Upper lobe of left lung (tissue), 6 donors: ENCODE measurements at regions not wholly inside any gene's neighbourhood (a gene's known extent, or its start where the extent isn't known, plus 50 kb on each side); places are given as distances from the start of the nearest gene placed in this dataset.

Source experiments
- ATAC-seq, 2 donors: fragments of 200-7000 bp; cut with Tn5 transposase; one replicate each; pipeline ENCODE4 v1.9.1; 2022; ENCODE audit warnings: mild to moderate bottlenecking in 2 of 2, moderate library complexity in 2 of 2; ENCODE audit not compliant: low FRiP score in 2 of 2
- DNase-seq, 2 donors: peaks; one replicate each; pipeline ENCODE4 v3.0.0-alpha.2; 2019 to 2020
- H3K27ac ChIP-seq, 4 donors: fragments of 200-600 bp; sonication (generic); one replicate each; pipeline ENCODE4 v1.5.1; 2016 to 2019
- H3K27me3 ChIP-seq, 4 donors: fragments of 200-600 bp; sonication (generic); one replicate each; pipeline ENCODE4 v1.5.1; 2017 to 2019
- H3K36me3 ChIP-seq, 4 donors: fragments of 200-600 bp; sonication (generic); one replicate each; pipeline ENCODE4 v1.5.1; 2016 to 2019
- H3K4me1 ChIP-seq, 4 donors: fragments of 200-600 bp; sonication (generic); one replicate each; pipeline ENCODE4 v1.5.1; 2018 to 2019
- H3K4me3 ChIP-seq, 4 donors: fragments of 200-600 bp; sonication (generic); one replicate each; pipeline ENCODE4 v1.5.1; 2017 to 2019; ENCODE audit warnings: mild to moderate bottlenecking in 2 of 4, moderate library complexity in 1 of 4
- H3K9me3 ChIP-seq, 4 donors: fragments of 200-600 bp; sonication (generic); one replicate each; pipeline ENCODE4 v1.5.1; 2018 to 2019
- EP300 ChIP-seq, 4 donors: sonication (generic); formaldehyde crosslinking; IDR thresholded peaks; one replicate each; pipeline ENCODE4 v1.5.1; 2017; ENCODE audit warnings: antibody characterized with exemption in 4 of 4, control low read depth in 2 of 4
- POLR2A ChIP-seq, 4 donors: fragments of 450-650 bp; IDR thresholded peaks; one replicate each; pipeline ENCODE4 v1.5.1; 2016 to 2017; ENCODE audit warnings: antibody characterized with exemption in 4 of 4, mild to moderate bottlenecking in 2 of 4
- POLR2AphosphoS5 ChIP-seq, 2 donors: sonication (generic); formaldehyde crosslinking; IDR thresholded peaks; one replicate each; pipeline ENCODE4 v1.5.1; 2017; ENCODE audit warnings: antibody characterized with exemption in 2 of 2
- WGBS, 2 donors: methylation state at CpG; one replicate each; pipeline ENCODE4 v1.1.5; 2017 to 2018; 5-methylcytosine and 5-hydroxymethylcytosine counted together
- TF ChIP-seq, protein P1 (sequence below), 6 experiments: fragments of 450-650 bp in 4 of 6; fragments of 200-600 bp in 2 of 6; sonication (generic) in 2 of 6; IDR thresholded peaks; one replicate each; pipeline ENCODE4 v1.5.1; 2016 to 2019; ENCODE audit warnings: antibody characterized with exemption in 6 of 6
- donor health status: DM: no; HTN: no; CAD: no; lungs with moderate emphysema.
- donor health status: DM: no; HTN: yes; CAD: no; lungs with severe emphysema.

- Histone ChIP-seq H3K27me3 (no peaks in the 10 kb centered on the region), H3K27ac (no peak overlapping the region), H3K9me3 (no peaks in the 10 kb centered on the region), H3K4me3 (no peak overlapping the region), H3K4me1 (no peaks in the 10 kb centered on the region), H3K36me3 (no peaks in the 10 kb centered on the region)
- 71 to 74% methylated on average over 4 of the region's 4 CpGs for WGBS, 2 donors
- no peak for TF ChIP-seq EP300 (IDR thresholded peaks at IDR 0.05)
- TF ChIP-seq POLR2AphosphoS5 (IDR thresholded peaks at IDR 0.05): no peak
- no peak for TF ChIP-seq POLR2A (IDR thresholded peaks at IDR 0.05)
- TF ChIP-seq, protein P1, sequence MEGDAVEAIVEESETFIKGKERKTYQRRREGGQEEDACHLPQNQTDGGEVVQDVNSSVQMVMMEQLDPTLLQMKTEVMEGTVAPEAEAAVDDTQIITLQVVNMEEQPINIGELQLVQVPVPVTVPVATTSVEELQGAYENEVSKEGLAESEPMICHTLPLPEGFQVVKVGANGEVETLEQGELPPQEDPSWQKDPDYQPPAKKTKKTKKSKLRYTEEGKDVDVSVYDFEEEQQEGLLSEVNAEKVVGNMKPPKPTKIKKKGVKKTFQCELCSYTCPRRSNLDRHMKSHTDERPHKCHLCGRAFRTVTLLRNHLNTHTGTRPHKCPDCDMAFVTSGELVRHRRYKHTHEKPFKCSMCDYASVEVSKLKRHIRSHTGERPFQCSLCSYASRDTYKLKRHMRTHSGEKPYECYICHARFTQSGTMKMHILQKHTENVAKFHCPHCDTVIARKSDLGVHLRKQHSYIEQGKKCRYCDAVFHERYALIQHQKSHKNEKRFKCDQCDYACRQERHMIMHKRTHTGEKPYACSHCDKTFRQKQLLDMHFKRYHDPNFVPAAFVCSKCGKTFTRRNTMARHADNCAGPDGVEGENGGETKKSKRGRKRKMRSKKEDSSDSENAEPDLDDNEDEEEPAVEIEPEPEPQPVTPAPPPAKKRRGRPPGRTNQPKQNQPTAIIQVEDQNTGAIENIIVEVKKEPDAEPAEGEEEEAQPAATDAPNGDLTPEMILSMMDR (IDR thresholded peaks at IDR 0.05): no peak
- no peak for ATAC-seq
- DNase-seq: no peak
Observed at GRCh38 chr3:145739926-145740325, 421.1 kb downstream of the PLOD2 start.

DNA sequence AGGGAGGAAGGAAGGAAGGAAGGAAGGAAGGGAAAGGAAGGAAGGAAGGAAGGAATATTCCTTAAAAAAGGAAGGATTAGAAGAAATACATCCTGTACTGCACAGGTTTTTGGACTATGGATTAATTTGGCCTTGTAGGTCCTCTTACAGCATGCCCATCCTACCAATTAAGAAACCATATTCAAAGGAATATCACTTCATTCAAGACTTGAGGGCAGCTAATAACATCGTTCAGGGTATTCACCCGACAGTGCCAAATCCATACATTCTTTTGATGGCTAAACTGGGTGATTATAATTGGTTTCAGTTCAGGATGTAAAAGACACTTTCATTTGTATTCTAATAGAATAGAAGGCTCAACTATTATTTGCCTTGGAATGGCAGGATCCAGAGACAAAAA, 410.3 kb downstream of the PLOD2 start:
- Histone ChIP-seq H3K27me3 (no peaks in the 10 kb centered on the region), H3K27ac (no peak overlapping the region), H3K4me1 (no peaks in the 10 kb centered on the region), H3K9me3 (no peaks in the 10 kb centered on the region), H3K4me3 (no peak overlapping the region), H3K36me3 (no peaks in the 10 kb centered on the region)
- 88 to 97% methylated on average over 2 of the region's 2 CpGs for WGBS, 2 donors
- no peak for ATAC-seq
- DNase-seq: no peak
- TF ChIP-seq, protein P1 (IDR thresholded peaks at IDR 0.05): no peak
- TF ChIP-seq EP300 (IDR thresholded peaks at IDR 0.05) (no peak), POLR2AphosphoS5 (IDR thresholded peaks at IDR 0.05) (no peak), POLR2A (IDR thresholded peaks at IDR 0.05) (no peak)

- TF ChIP-seq POLR2AphosphoS5 (IDR thresholded peaks at IDR 0.05) (no peak), POLR2A (IDR thresholded peaks at IDR 0.05) (no peak), EP300 (IDR thresholded peaks at IDR 0.05) (no peak)
- TF ChIP-seq, protein P1 (IDR thresholded peaks at IDR 0.05): no peak
- Histone ChIP-seq H3K4me1 (no peaks in the 10 kb centered on the region), H3K27ac (no peak overlapping the region), H3K27me3 (no peaks in the 10 kb centered on the region), H3K4me3 (no peak overlapping the region), H3K9me3 (no peaks in the 10 kb centered on the region), H3K36me3 (no peaks in the 10 kb centered on the region)
- WGBS, 2 donors: 55 to 65% methylated on average over 1 of the region's 1 CpG
- no peak for DNase-seq
- ATAC-seq: no peak
Observed at GRCh38 chr3:145752576-145752975, 408.4 kb downstream of the PLOD2 start.

DNA sequence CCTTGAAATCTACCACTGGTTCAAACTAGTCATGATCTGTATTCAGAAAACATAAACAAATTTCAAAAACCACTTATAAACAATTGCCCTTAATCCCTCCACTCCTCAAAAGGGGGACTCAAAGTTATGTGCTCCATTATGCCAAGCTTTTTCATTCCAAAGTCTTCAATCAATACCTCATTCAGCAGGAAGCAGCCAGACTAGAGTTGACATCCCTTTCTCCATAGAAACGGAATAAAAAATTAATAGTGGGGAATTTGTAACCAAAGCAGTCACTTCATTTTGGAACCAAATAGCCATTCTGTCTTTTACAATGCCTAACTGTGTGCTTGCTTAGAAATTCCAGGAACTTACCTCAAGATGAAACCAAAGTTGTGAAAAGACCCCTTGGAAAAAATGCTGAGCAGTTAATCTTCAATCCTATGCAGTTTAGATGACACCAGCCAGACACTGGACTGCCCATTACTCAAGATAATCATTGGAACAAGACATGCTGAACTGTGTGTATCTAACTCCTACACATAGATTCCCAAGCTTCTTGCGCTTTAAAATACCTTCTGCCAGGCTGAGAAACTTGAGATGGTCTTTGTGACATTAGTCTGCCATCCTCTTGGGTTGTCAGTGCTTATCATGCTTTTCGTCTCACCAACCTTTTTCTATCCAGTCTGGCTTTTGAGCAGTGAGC, 406.2 kb downstream of the PLOD2 start:
- WGBS, 2 donors: 81 to 84% methylated on average over 3 of the region's 3 CpGs
- no peak overlapping the region for H3K27ac ChIP-seq
- H3K27me3 ChIP-seq: no peaks in the 10 kb centered on the region
- no peaks in the 10 kb centered on the region for H3K36me3 ChIP-seq
- H3K4me3 ChIP-seq: no peak overlapping the region
- no peak for DNase-seq
- H3K9me3 ChIP-seq: no peaks in the 10 kb centered on the region
- TF ChIP-seq EP300 (IDR thresholded peaks at IDR 0.05): no peak
- TF ChIP-seq, protein P1 (IDR thresholded peaks at IDR 0.05): no peak
- no peak for TF ChIP-seq POLR2AphosphoS5 (IDR thresholded peaks at IDR 0.05)
- no peak for TF ChIP-seq POLR2A (IDR thresholded peaks at IDR 0.05)
- H3K4me1 ChIP-seq: no peaks in the 10 kb centered on the region
- no peak for ATAC-seq

DNA sequence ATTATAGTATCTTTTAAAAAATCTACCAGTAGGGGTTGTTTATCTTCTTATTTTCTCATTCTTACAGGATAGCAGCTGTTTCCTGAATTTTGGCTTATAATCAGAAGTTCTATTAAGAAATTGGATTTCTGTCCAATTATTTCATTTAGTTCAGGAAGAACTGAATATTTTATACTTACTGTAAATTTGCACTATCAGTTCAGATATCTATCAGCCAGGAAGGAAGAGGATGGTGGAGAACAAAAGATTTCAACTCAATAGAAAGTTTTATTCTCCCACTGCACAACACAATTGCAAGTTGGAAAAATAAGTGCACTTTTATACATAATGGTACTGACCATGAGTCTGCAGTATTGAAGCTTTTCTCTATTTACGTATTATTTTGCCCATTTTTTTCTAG, 400.9 kb downstream of the PLOD2 start:
- Histone ChIP-seq H3K27ac (no peak overlapping the region), H3K27me3 (no peaks in the 10 kb centered on the region), H3K4me1 (no peaks in the 10 kb centered on the region), H3K4me3 (no peak overlapping the region), H3K9me3 (no peaks in the 10 kb centered on the region), H3K36me3 (no peaks in the 10 kb centered on the region)
- ATAC-seq (no peak), DNase-seq (no peak)
- WGBS, 2 donors: 81 to 82% methylated on average over 1 of the region's 1 CpG
- TF ChIP-seq EP300 (IDR thresholded peaks at IDR 0.05): no peak
- no peak for TF ChIP-seq POLR2AphosphoS5 (IDR thresholded peaks at IDR 0.05)
- TF ChIP-seq, protein P1 (IDR thresholded peaks at IDR 0.05): no peak
- no peak for TF ChIP-seq POLR2A (IDR thresholded peaks at IDR 0.05)
